RWPE2 (cell line): ENCODE measurements at regions not wholly inside any gene's neighbourhood (a gene's known extent, or its start where the extent isn't known, plus 50 kb on each side); places are given as distances from the start of the nearest gene placed in this dataset.
A peak's percentile ranks its signal among the peaks of the same experiment; 100 is the strongest.

Experiments
- ATAC-seq: fragments of 200-7000 bp; cut with Tn5 transposase; 3 replicates; pipeline ENCODE4 v1.9.1; 2021; ENCODE audit warnings: low read depth
- DNase-seq: peaks from one replicate; pipeline ENCODE4 v3.0.0-alpha.2; 2020; ENCODE audit warnings: low spot score
- H3K27ac ChIP-seq: fragments of 450-650 bp; 2 replicates; pipeline ENCODE4 v1.5.1; 2017; ENCODE audit warnings: mild to moderate bottlenecking; ENCODE audit not compliant: poor library complexity, severe bottlenecking
- H3K27me3 ChIP-seq: fragments of 250-450 bp; sonication (Bioruptor Pico); 2 replicates; pipeline ENCODE4 v1.5.1; 2021; ENCODE audit warnings: mild to moderate bottlenecking, moderate library complexity; ENCODE audit not compliant: insufficient read depth, poor library complexity, severe bottlenecking
- H3K36me3 ChIP-seq: fragments of 250-450 bp; sonication (Bioruptor Pico); 2 replicates; pipeline ENCODE4 v1.5.1; 2020; ENCODE audit warnings: low read depth, mild to moderate bottlenecking, moderate library complexity
- H3K4me1 ChIP-seq: fragments of 250-450 bp; sonication (Bioruptor Pico); 2 replicates; pipeline ENCODE4 v1.5.1; 2021; ENCODE audit warnings: mild to moderate bottlenecking, moderate library complexity; ENCODE audit not compliant: insufficient read depth, poor library complexity, severe bottlenecking
- H3K4me3 ChIP-seq: fragments of 250-450 bp; sonication (Bioruptor Pico); 2 replicates; pipeline ENCODE4 v1.5.1; 2021; ENCODE audit warnings: mild to moderate bottlenecking, moderate library complexity; ENCODE audit not compliant: severe bottlenecking
- H3K9me3 ChIP-seq: fragments of 250-450 bp; sonication (Bioruptor Pico); 2 replicates; pipeline ENCODE4 v1.5.1; 2021; ENCODE audit warnings: mild to moderate bottlenecking, moderate library complexity; ENCODE audit not compliant: severe bottlenecking
- TF ChIP-seq, protein P1 (sequence below): fragments of 450-650 bp; IDR thresholded peaks from one replicate; pipeline ENCODE4 v1.5.1; 2017; ENCODE audit warnings: mild to moderate bottlenecking, moderate library complexity; ENCODE audit not compliant: poor library complexity, severe bottlenecking

DNA sequence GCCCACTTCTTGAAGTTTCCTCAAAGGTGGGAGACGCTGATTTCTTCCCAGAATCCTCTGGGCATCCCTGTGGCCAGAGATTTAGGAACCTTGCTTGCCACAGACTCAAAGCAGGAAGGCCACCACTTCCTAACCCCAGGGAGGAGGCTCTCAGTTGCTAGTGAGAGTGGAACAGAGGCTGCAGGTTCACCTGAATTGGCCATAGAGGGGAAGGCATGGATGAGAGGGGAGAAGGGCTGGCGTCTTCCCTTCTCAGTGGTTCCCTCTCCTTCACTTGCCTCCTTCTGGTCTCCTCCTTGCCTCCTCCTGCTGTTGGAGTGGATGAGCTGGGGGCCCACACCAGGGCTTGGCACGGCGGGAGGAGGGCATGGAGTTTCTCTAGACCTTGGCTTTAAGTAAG is 185.7 kb downstream of the ADAMTS15 start:
- Histone ChIP-seq H3K9me3 (no peaks in the 10 kb centered on the region), H3K4me3 (no peak overlapping the region), H3K27me3 (no peaks in the 10 kb centered on the region), H3K36me3 (no peaks in the 10 kb centered on the region), H3K27ac (peak overlapping the region; percentile 83), H3K4me1 (peaks cover 53% of the 10 kb centered on the region)
- no peak for ATAC-seq
- TF ChIP-seq, protein P1, sequence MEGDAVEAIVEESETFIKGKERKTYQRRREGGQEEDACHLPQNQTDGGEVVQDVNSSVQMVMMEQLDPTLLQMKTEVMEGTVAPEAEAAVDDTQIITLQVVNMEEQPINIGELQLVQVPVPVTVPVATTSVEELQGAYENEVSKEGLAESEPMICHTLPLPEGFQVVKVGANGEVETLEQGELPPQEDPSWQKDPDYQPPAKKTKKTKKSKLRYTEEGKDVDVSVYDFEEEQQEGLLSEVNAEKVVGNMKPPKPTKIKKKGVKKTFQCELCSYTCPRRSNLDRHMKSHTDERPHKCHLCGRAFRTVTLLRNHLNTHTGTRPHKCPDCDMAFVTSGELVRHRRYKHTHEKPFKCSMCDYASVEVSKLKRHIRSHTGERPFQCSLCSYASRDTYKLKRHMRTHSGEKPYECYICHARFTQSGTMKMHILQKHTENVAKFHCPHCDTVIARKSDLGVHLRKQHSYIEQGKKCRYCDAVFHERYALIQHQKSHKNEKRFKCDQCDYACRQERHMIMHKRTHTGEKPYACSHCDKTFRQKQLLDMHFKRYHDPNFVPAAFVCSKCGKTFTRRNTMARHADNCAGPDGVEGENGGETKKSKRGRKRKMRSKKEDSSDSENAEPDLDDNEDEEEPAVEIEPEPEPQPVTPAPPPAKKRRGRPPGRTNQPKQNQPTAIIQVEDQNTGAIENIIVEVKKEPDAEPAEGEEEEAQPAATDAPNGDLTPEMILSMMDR = no peak
- DNase-seq = no peak

DNA sequence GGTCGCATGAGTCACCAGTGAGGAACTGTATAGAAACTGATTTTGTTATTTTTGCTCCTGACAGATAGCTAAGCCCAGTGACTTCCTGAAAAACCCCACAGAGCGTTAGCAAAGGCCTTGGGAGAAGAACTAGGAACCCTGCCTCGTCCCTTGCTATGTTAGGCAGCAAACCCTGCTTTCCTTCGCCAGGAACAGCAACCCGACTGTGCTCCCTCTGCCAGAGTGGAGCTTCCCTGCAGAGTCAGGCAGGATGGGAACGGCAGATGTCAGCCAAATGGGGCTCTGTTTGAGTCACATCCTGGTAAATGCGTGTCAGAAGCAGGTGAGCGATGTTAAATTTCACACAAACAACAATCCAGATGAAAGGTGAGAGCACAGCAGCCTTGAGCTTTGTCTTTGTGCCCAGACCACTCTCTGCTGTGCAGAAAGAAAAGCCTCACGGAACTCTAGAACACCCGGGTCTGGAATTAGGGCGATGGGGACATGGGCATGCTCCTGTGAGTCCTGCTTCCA is 186.6 kb downstream of the ADAMTS15 start:
- H3K36me3 ChIP-seq = no peaks in the 10 kb centered on the region
- H3K4me1 ChIP-seq = peaks cover 53% of the 10 kb centered on the region
- DNase-seq = peak; percentile 85
- TF ChIP-seq, protein P1 = no peak
- peak; percentile 76 for ATAC-seq
- H3K27me3 ChIP-seq = no peaks in the 10 kb centered on the region
- H3K27ac ChIP-seq = peak overlapping the region; percentile 83
- no peaks in the 10 kb centered on the region for H3K9me3 ChIP-seq
- no peak overlapping the region for H3K4me3 ChIP-seq

DNA sequence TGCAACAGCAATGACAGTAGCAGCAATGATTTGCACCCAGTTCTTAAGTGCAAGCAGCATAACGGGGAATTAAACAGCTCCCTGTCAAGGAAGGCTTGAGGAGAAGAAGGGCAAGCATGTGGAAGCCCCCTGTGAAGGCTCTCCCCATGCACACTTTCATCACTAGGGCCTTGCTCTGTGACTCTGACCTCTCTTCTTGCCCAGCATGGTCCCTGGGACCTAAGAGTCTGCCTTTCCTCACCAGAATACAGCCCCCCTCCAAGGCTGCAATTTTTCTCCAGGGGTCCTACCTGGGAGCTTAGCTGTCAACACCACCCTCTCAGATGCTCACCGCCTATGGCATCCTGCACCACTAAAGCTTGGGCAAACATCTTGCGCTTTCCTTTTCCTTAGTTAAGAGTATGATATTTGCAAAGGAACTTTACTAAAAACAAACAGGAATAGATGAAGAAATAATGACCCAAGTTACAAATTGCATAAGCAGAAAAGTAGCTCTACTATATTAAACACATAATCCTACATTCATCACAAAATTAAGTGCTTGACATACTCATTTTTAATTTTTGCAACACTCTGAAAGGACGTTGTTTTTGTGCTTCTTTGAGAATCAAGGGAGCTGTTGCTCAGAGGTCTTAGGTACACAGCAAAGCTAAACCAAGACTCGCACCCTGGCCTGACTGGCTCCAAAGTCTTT is 187.6 kb downstream of the ADAMTS15 start:
- no peaks in the 10 kb centered on the region for H3K27me3 ChIP-seq
- H3K4me3 ChIP-seq = no peak overlapping the region
- H3K36me3 ChIP-seq = no peaks in the 10 kb centered on the region
- H3K27ac ChIP-seq = peak overlapping the region; percentile 83
- TF ChIP-seq, protein P1 = no peak
- DNase-seq (no peak), ATAC-seq (no peak)
- no peaks in the 10 kb centered on the region for H3K9me3 ChIP-seq
- H3K4me1 ChIP-seq = peaks cover 47% of the 10 kb centered on the region

DNA sequence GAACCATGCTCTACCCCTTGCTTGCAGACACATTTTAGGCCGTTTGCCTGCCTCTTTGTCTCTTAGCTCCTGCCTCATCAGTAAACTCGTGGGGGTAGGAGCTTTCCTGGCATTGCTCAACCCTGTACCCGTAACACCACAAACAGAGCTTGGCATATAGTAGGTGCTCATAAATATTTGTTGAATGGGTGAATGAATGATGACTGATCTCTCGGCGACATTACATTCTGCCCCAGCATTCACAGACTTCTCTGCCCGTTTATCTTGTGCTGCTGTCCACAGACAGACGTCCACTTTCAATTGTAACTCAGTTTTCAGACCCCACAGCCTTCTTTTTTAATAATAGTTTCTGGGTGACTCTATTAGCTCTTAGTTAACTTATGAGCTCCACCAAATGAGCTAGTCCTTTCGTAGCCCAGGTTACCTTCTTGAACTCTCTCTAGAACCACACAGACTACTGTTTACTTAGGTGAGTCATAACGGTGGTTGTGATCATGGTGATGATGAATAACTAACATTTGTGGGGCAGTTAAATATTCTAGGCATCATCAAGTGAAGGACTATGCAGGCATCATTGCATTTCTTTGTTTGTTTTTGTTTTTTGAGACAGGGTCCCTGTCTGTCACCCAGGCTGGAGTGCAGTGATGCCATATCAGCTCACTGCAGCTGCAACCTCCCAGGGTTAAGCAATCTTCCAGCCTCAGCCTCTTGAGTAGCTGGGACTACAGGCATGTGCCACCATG is 188.4 kb downstream of the ADAMTS15 start:
- Histone ChIP-seq H3K27ac (peak overlapping the region; percentile 83), H3K27me3 (no peaks in the 10 kb centered on the region), H3K36me3 (no peaks in the 10 kb centered on the region), H3K4me3 (no peak overlapping the region), H3K4me1 (peaks cover 44% of the 10 kb centered on the region), H3K9me3 (no peaks in the 10 kb centered on the region)
- ATAC-seq (peak; percentile 85), DNase-seq (no peak)
- TF ChIP-seq, protein P1 = no peak

DNA sequence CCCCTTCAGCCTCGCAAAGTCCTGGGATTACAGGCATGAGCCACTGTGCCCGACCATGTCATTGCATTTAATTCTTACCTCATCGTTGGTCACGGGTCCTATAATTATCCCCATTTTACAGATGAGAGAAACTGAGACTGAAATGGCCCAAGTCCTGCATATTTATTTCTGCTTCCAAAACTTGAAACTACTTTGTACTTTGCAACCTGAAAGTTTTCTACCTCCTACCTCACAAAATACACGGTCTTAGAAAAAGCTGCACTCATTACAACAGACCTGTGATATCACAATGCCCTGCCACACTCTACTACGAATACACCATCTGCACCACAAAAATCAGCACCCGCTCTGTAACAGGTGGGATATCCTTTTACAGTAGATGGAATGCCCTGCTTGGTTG is 189.1 kb downstream of the ADAMTS15 start:
- no peak overlapping the region for H3K4me3 ChIP-seq
- H3K9me3 ChIP-seq = no peaks in the 10 kb centered on the region
- no peak for ATAC-seq
- TF ChIP-seq, protein P1 = no peak
- peak overlapping the region; percentile 83 for H3K27ac ChIP-seq
- peaks cover 44% of the 10 kb centered on the region for H3K4me1 ChIP-seq
- DNase-seq = no peak
- H3K36me3 ChIP-seq = no peaks in the 10 kb centered on the region
- H3K27me3 ChIP-seq = no peaks in the 10 kb centered on the region
